ENCODE measurements at regions not wholly inside any gene's neighbourhood (a gene's known extent, or its start where the extent isn't known, plus 50 kb on each side); places are given as distances from the start of the nearest gene placed in this dataset.
A peak's percentile ranks its signal among the peaks of the same experiment; 100 is the strongest.

GRCh38 chr14:89720741-89721729 lies 233.5 kb downstream of the EFCAB11 start:
- Histone ChIP-seq H3K4me3 (ENCODE audit: low read depth in 1 of 2, low read length in 1 of 2) (peak overlapping the region; percentile 29 to 56), H3K36me3 (no peaks in the 10 kb centered on the region), H3K27ac (peak overlapping the region; percentile 99), H3K4me1 (ENCODE audit: control insufficient read depth in 1 of 2, insufficient read depth in 1 of 2, low read depth in 1 of 2, low read length in 1 of 2) (peaks cover 75 to 79% of the 10 kb centered on the region in 2 experiments), H3K27me3 (no peaks in the 10 kb centered on the region), H3K9me3 (no peaks in the 10 kb centered on the region)
- TF ChIP-seq CTCF (IDR thresholded peaks at IDR 0.05), result peak; percentile 78

GRCh38 chr14:89720076-89720687 lies 234.3 kb downstream of the EFCAB11 start:
- H3K27me3 ChIP-seq, result no peaks in the 10 kb centered on the region
- no peaks in the 10 kb centered on the region for H3K36me3 ChIP-seq
- H3K9me3 ChIP-seq, result no peaks in the 10 kb centered on the region
- peak overlapping the region; percentile 99 for H3K27ac ChIP-seq
- peak overlapping the region; percentile 29 to 56 for H3K4me3 ChIP-seq (ENCODE audit: low read depth in 1 of 2, low read length in 1 of 2)
- no peak for TF ChIP-seq CTCF (IDR thresholded peaks at IDR 0.05)
- H3K4me1 ChIP-seq (ENCODE audit: control insufficient read depth in 1 of 2, insufficient read depth in 1 of 2, low read depth in 1 of 2, low read length in 1 of 2), result peaks cover 70 to 73% of the 10 kb centered on the region in 2 experiments

- TF ChIP-seq CTCF (IDR thresholded peaks at IDR 0.05), result no peak
- Histone ChIP-seq H3K4me3 (ENCODE audit: low read depth in 1 of 2, low read length in 1 of 2) (peak overlapping the region in 1 of 2 experiments; percentile 56), H3K4me1 (ENCODE audit: control insufficient read depth in 1 of 2, insufficient read depth in 1 of 2, low read depth in 1 of 2, low read length in 1 of 2) (peaks cover 63 to 66% of the 10 kb centered on the region in 2 experiments), H3K27me3 (no peaks in the 10 kb centered on the region), H3K9me3 (no peaks in the 10 kb centered on the region), H3K36me3 (no peaks in the 10 kb centered on the region), H3K27ac (peak overlapping the region; percentile 99)
Observed at GRCh38 chr14:89719366-89720075, 235.0 kb downstream of the EFCAB11 start.

- no peaks in the 10 kb centered on the region for H3K4me1 ChIP-seq (ENCODE audit: control insufficient read depth in 1 of 2, insufficient read depth in 1 of 2, low read depth in 1 of 2, low read length in 1 of 2)
- TF ChIP-seq CTCF (IDR thresholded peaks at IDR 0.05), result no peak
- H3K27ac ChIP-seq, result no peak overlapping the region
- H3K9me3 ChIP-seq, result no peaks in the 10 kb centered on the region
- H3K4me3 ChIP-seq (ENCODE audit: low read depth in 1 of 2, low read length in 1 of 2), result no peak overlapping the region
- H3K27me3 ChIP-seq, result no peaks in the 10 kb centered on the region
- no peaks in the 10 kb centered on the region for H3K36me3 ChIP-seq
Observed at GRCh38 chr14:89708982-89709625, 245.4 kb downstream of the EFCAB11 start.

- Histone ChIP-seq H3K27me3 (no peaks in the 10 kb centered on the region), H3K9me3 (no peaks in the 10 kb centered on the region), H3K4me1 (ENCODE audit: control insufficient read depth in 1 of 2, insufficient read depth in 1 of 2, low read depth in 1 of 2, low read length in 1 of 2) (peaks cover 18 to 19% of the 10 kb centered on the region in 2 experiments), H3K27ac (no peak overlapping the region), H3K4me3 (ENCODE audit: low read depth in 1 of 2, low read length in 1 of 2) (no peak overlapping the region), H3K36me3 (no peaks in the 10 kb centered on the region)
- TF ChIP-seq CTCF (IDR thresholded peaks at IDR 0.05), result no peak
Observed at GRCh38 chr14:89707086-89707485, 247.4 kb downstream of the EFCAB11 start.

All from neutrophil (primary cell).